ENCODE measurements at regions not wholly inside any gene's neighbourhood (a gene's known extent, or its start where the extent isn't known, plus 50 kb on each side); places are given as distances from the start of the nearest gene placed in this dataset.

DNA sequence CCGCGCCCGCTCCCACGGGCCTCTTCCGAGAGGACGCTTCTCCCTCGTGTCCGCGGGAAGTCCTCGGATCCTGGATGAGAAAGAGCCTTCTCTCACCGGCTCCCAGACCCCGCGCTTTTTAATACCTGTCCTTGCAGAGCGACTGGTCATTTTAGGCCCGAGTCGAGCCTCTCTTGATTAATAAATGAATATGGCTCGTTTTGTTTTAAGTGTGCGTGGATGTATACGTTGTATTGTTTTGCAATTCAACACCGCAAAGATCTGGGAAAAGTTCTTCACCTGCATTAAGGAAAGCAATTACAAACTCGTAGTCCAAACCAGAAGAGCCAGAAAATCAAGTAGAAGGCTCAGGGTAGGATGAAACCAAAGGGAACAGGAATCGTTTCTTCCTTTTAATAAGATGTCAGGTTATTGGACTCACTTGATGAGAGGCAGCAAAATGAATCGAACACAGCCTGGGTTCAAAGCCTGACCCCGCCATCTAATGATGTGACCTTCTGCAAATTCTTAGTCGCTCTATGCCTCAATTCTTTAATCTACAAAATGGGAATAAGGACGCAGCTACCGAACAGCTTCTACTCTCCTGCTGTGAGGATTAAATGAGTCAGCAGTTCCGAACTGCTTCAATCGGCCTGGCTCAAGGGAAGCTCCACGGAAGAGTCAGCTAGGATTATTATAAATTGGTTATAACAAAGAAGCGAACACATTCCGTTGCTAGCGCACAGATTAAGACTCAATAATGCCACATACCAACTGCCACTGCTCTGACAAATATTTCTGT is 277.8 kb upstream of the NEBL start:
- no peak for DNase-seq (ENCODE audit: low read depth)

DNA sequence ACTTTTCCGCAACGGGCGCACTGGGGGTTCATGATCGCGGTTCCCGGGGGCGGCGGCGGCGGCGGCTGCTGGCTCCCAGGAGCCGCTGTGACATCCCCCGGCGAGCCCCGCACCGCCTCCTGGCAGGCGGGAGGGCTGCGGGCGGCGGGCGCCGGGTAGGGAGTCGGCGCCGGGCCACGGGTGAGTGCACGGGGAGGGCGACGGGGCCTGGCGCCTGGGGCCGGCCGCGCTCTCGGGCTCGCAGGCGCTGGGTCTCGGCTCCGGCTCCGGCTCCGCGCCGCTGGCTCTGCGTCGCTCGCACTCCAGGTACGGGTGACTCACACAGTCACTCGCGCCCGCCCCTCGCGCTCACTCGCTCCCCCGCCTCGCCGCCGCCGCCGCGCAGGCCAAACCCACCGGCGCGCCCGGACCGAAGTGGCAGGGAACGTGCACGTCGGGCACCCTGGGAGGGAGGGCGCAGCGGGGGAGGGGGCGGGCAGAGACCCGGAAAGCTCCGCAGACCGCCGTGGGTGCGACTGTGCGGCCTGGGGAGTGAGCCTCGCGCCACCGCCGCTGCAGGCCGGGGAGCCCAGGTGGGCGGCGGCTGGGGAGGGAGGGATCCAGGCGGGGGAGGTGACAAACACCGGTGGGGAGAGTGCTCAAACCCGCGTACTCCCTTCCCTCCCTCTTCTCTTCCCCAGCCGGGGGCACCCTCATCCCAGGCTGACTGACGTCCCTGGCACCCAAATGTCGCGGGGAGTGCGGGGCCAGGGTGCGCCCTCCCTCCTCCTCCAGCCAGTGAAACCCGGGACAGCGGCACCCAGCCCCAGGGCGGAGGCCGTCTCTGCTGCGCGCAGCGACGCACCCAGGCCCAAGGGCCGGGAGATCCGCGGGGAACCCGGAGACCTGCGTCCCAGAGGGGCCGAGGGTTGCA is 276.9 kb upstream of the NEBL start:
- DNase-seq (ENCODE audit: low read depth), result no peak

DNA sequence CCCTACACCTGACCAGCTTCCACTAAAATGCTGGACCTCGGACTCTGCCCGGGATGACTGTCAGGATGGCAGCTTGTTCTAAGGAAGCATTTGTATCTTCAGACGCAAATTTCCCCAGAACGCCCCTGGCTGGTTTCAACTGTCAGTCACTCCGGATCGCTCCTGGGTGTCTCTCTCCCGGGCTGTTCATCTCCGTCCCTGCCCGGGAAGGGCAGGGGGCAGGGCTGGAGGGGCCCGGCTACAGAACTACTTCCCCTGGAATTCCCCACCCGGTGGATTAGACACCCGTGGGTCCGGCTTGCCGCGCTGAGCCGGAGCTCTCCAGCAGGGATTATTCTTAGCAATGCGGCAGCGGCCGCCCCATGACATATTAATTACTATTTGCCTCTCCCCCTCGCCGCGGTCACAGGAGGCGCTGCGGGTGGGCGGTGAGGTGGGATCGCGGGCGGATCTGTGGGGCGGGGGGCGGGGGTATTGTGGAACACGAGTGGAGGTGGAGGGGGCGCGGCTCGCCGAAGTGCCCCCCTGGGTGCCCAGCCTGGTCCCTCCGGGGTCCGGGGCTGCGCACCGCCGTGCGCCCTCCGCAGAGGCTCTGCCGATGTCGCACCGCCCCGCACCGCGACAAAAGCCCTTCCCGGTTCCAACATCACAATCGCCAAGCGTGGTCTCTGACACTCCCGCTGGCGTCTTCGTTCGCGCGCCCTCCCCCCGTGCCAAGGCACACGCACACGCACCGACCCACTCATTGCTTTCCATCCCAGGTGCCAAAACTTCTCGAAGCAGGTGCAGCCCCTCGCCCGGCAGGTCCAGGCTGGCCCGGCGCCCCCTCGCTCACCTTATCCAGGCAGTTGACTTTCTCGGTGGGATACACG is 276.1 kb upstream of the NEBL start:
- no peak for DNase-seq (ENCODE audit: low read depth)

DNA sequence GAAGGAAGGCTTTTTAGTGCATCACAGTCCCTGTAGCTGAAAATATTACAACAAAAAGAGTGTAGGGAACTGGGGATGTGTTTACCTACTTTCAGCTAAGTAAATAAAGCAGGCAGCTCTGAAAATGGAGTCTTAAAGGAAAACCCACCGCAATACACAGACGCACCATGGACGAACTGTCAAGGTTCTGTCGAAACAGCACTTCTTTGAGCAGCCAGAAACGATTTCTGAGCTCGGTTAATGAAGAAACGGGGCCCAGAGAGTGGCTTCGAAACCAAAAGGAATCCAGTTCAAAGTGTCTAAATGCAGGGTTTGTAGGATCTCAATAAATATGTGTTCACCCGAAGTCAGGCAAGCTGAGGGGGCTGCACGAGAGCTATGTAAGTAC is 275.4 kb upstream of the NEBL start:
- DNase-seq (ENCODE audit: low read depth), result no peak

DNA sequence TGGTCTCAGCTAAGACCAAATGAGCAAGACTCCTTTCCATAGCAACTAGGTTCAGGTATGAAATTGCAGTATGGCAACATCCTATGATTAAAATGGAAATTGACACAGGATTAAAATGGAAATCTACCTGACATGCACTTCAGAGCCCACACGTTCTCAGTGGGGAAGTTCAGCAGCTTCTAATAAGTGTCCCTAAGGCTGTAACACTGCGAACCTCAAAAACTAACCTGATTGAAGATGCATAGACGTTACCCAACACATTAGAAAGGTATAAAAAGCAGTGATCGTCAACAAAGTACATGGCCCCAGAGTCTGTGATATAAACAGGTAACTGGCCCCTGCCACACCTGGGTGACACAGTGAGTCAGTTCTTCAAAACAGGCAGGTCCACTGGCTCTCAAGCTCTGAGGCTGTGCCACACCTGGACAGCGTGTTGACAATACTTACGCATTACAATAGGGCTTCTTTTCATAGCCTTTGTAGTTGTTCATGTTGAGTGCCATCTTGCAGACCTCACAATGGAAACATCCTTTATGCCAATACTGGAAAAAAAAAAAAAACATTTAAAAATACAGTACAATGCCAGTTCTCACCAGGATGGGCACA is 274.9 kb upstream of the NEBL start:
- no peak for DNase-seq (ENCODE audit: low read depth)

DNA sequence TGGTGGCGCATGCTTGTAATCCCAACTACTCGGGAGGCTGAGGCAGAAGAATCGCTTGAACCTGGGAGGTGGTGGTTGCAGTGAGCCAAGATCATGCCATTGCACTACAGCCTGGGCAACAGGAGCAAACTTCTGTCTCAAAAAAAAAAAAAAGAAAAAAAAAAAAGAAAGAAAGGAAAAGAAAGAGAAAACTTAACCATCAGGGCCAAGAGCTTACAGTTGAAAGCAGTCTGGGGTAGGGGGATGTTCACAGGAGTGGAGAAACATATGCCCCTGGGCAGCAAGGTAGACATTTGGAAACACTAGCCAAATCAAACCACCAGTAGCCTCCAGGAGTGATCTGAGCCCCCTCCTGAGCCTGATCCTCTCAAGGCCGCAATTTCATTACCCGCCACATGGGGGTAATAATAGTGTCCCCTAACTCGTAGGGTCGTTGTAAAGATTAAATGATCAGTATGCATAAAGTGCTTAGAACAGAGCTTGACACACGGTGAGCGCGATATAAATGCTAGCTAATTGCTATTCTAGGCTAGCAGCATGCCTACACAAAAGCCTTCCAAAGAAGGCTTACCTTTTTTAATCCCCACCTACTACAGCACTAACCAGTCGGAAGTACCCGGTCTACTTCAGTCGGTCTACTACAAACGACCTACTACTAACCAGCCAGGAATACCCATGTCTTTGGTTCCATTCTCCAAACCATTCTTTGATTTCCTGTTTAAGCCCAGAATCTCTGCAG is 274.3 kb upstream of the NEBL start:
- no peak for DNase-seq (ENCODE audit: low read depth)

DNA sequence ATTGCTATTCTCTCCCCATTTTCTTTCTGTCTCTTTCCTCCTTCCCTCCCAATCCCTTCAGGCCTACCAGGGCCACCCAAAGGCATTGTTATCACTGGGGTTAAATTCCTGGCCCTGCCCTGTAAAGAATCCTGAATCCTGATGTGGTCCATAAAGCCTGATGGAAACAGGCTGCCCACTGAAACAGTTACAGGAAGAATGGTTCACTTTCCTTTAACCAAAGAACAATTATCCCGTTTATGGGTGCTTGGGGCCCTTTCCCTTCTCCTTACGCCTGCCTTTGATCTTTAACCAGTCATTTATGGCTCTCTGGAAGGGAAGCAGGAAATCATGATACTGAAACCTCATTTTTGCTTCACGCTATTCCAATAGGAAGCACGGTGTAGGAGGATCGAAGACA is 273.1 kb upstream of the NEBL start:
- DNase-seq (ENCODE audit: low read depth), result no peak

DNA sequence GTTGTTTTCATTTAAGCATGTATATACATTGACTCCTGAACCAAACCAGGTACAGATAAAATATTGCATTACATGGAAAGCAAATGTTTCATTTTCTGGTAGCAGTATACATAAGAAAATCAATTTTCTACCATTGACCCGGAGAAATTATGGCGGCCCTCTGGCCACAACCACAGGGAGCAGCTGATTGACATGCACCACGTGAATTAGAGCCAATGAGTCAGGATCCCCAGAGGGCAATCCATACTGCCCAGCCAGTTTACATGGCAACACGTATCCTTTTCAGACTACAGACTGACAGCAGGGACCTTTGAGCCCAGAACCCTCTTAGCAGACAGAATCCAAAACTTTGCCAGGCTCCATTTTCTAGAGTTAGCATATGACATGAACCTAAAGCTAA is 272.2 kb upstream of the NEBL start:
- peak; percentile 72 for DNase-seq (ENCODE audit: low read depth)

DNA sequence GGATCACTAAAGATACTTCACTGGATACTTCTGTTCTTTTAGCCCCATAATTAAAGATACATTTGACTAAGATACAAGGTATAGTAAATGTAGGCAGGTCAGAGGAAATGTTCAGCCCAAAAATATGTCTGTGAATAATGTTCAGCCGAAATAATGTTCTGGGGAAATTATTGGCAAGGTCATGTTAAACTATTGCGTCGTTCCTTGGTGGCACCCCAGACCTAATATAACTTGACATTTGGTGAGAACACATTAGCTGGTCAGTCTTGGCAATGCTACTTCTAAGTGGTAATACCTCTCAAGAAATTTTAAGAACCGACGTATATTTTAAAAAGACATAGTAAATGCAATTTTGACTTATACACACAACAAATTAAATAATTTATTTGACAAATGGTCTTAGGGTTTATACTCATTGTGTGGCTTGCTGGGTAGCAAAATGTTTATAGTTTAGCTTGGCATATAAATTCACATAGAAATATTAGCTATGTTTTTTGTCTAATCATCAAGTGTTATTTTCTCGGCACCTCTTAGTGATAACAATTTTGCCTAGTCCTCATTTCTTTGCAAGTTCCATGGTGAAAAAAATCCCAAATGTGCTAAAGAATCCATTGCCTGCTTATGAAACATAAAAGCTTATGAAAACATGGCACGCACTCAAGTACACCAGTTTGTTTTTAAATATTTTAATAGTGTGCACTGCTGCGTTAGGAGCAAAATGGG is 270.3 kb upstream of the NEBL start:
- no peak for DNase-seq (ENCODE audit: low read depth)

DNA sequence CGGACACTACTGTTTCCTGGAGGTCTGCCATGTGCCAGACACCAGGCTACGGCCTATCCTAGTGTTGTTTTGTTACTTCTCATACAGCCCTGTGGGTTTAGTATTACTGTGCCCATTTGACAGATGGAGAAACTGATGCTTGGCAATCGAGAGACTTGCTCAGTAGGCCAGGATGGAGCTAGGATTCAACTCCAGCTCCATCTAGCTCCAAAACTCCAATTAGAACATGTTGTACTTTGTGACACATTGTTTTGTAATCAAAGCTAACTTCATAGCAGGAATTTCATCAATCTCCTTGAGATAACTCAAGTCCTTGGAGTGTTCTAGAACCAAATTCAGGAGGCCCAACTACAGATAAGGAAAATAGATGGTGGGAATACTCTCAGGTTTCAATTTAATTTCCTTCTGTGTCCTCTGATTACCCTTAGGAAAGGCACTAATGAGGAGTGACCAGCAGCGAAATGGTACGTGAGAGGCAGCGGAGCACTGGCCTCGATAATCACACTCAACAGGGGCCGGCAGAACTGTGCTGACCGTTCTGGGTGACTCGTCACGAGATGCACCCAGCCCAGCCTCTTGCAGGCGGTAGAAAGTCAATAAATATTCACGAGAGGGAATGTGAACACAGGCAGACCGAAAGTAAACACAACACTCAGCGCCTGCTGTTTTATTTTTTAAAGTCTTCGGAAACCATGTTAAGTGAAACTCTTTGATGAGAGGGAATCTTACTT is 269.6 kb upstream of the NEBL start:
- no peak for DNase-seq (ENCODE audit: low read depth)

DNA sequence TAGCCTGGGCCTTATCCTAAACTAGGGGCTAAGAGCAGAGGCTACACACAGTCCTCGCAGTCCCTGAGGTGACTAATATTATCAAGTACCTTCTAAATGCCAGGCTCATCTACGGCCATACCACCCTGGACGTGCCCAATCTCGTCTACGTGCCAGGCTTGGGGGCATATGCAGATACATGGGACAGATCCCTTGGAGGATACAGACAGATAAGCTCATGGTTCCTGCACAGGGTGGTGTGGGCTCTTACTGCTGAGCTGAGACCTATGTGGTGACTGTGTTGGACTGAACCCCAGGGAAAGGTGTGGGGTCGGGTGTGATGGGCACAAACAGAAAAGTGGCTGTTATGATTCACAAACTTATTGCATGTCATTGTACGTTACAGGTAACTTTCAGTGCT is 268.4 kb upstream of the NEBL start:
- DNase-seq (ENCODE audit: low read depth), result no peak

DNA sequence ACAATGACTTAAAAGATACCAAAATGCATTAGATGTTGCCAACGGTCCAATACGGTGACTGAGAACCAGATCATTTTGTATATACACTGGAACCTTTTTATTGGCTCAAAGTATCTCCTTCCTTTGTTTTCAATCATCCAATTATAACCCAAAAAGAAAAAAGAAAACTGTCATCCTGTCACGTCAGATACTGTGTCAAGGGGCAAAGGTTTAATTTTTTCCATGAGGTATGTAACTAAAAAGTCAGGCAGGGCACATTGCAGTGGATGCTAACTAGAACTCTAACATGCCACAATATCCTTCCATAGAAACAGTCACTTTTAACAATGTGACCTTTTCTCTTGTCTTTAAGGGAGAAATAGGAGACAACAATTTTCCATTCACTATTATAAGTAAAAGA is 267.6 kb upstream of the NEBL start:
- no peak for DNase-seq (ENCODE audit: low read depth)

DNA sequence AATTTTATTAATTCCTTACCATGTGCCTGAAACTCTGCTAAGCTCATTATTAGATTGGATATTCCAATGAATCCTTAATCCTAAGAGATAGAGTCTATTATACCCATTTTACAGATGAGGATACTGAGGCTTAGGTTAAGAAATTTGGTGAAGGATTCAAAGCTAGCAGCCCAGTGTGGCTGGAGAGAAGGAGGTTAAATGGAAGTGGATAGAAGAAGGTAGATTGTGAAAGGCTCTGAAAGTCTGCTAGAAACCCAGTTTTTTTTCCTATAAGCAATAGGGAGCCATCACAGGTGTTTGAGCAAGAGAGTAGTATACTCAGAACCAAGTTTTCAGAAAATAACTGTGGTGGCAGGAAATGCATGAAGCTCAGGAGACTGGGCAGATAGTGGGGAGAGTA is 265.8 kb upstream of the NEBL start:
- DNase-seq (ENCODE audit: low read depth), result no peak

DNA sequence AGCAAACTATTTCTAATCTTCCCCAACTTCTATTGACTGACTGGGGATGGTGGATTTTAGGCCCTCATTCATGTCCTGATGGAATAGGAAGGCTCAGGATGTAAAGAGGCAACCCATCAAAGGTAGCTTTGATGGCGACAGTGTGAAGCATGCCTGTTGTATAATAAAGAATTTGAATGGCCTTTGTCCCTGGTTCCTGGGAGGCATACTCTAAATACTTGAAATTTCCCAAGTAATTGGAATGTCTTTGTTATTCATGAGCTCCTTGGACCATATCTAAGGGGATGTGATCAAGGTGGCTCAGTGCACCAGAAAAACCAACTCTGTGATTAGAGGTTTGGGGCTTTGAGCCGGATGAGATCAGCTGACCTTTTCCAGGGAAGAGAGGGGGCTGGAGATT is 264.5 kb upstream of the NEBL start:
- DNase-seq (ENCODE audit: low read depth), result no peak

DNA sequence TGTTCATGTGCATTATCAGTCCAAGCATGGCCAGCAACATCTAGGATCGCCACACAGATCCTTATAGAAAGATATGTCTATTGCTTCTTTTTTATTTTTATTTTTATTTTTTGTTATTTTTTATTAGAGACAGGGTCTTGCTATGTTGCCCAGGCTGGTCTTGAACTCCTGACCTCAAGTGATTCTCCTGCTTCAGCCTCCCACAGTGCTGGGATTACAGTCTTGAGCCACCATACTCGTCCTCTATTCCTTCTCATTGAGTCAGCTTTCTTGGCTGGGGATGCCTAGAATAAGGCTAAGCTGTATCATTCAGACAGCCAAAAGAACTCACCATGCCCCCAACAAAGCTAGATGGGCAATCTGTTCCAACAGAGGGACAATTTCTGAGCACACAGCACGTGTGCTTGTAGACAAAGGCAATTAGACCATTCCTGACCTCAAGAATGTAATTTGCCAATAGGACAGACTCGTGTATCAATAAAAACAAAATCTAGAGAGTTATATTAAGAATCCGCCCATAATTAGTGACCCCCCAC is 264.0 kb upstream of the NEBL start:
- DNase-seq (ENCODE audit: low read depth), result no peak

DNA sequence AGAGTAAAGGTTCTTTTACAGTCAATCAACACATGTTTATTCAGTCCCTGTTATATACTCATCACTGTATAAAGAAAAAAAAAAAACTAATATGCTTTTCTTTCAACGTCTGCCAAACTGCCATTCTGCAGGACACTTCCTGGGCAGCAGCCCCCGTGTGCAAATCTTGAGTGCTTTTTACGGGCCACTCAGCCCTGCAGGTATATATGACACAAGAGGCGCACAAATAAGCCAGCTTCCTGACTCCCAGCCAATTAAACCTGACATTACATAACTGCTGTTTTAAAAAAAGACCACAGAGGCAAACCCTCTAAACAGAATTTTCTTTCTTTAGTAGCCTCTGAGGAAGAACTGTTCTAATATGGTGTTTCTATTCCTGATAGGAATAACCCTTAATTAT is 263.0 kb upstream of the NEBL start:
- DNase-seq (ENCODE audit: low read depth), result no peak

DNA sequence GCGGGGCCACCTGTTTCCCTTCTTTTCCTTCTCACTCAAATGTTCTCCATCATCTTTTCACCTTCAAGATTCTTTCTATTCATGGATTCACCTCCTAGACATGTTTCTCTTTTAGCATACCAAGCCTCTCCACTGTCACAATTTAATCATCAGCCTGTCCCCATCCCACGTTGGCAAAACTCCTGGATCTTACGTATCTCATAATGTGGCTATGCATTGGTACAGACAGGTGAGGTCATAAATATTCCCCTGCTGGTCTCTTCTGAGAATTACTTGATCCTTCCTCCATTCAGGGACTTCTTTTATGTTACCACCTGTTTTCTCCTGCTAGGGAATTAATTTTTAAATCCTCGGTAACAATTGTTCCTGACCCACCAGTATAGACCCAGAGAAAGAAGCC is 262.6 kb upstream of the NEBL start:
- DNase-seq (ENCODE audit: low read depth), result no peak

DNA sequence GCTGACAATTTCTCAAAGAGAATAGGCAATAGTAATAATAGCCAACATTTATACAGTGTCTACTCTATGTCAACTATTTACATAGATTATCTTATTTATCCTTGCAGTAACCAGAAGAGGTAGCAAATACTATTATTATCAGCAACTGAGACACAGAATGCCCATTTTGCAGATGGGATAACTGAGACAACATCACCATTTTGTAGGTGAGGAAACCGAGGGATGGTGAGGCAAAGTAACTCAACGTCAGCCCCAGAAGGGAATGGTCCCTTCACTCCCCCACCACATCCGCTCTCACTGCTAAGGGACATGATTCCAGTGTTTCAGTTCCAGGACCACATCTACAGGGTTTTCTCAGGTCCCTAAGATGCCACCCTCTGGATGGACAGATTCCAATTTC is 261.2 kb upstream of the NEBL start:
- no peak for DNase-seq (ENCODE audit: low read depth)

DNA sequence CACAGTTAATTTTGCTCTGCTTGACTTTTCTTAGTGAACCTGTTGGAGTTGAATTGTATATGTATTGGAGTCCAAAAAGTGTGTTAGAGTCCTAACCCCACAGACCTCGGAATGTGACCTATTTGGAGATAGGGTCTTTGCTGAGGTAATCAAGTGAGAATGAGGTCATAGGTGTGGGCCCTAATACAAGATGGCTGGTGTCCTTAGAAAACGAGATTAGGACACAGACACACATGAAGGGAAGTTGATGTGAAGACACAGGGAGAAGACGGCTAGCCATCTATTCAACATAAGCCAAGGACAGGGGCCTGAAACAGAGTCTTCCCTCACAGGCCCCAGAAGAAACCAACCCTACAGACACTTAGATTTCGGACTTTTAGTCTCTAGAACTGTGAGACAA is 260.6 kb upstream of the NEBL start:
- DNase-seq (ENCODE audit: low read depth), result no peak

Measured in LHCN-M2 (cell line).